HG03039 (cell line): ENCODE measurements at regions not wholly inside any gene's neighbourhood (a gene's known extent, or its start where the extent isn't known, plus 50 kb on each side); places are given as distances from the start of the nearest gene placed in this dataset.
A peak's percentile ranks its signal among the peaks of the same experiment; 100 is the strongest.

Experiments used
- ATAC-seq: cut with Tn5 transposase; IDR thresholded peaks from one replicate; pipeline ENCODE4 v1.9.1; 2021; ENCODE audit warnings: mild to moderate bottlenecking, moderate library complexity; ENCODE audit not compliant: unreplicated experiment

DNA sequence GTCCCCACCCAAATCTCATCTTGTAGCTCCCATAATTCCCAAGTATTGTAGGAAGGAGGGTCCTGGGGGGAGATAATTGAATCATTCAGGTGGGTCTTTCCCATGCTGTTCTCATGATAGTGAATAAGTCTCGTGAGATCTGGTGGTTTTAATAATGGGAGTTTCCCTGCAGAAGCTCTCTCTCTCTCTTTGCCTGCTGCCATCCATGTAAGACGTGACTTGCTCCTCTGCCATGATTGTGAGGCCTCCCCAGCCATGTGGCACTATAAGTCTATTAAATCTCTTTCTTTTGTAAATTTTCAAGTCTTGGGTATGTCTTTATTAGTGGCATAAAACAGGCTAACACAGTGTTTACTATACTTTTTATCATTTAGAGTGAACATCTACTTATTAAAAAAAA, 338.8 kb downstream of the ANKRD7 start:
- no peak for ATAC-seq

DNA sequence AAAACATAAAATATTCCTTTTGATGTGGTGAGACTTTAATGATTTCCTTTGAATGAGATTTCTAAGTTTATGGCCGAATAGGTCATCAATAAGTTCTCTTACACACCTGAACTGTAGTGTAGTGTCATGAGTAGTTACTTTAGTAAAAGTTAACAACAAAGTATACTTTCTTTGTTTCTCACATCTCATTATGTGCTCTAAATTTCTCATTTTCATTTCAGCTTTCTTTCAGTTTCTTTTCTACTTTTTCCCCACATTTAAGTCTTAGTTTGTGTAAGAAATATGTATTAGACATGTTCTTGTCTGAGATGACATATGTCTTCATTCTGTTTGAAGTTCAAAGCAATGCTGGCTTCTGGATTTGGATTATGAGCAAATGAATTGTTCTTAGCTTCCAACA, 348.1 kb downstream of the ANKRD7 start:
- no peak for ATAC-seq

DNA sequence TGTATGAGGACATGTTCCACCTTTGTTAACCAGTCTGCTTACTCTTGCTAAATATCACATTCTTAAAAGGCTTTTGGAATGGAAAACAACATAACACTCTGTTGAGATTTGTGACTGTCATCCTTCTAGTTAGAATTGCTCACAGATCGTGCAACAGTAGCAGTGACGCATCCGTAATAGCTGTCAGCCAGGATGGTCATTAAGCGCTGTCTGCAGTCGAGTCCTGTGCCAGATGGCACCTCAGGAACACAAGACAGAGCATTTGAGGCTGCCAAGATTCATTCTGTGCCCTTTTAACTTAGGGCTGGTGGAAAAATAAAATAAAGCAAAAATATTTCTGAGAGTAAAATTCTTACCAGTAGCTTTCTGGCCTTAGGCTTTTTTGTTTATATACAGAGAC, 348.6 kb downstream of the ANKRD7 start:
- ATAC-seq, result no peak

GRCh38 chr7:118575393-118575948, 351.0 kb downstream of the ANKRD7 start:
- no peak for ATAC-seq

DNA sequence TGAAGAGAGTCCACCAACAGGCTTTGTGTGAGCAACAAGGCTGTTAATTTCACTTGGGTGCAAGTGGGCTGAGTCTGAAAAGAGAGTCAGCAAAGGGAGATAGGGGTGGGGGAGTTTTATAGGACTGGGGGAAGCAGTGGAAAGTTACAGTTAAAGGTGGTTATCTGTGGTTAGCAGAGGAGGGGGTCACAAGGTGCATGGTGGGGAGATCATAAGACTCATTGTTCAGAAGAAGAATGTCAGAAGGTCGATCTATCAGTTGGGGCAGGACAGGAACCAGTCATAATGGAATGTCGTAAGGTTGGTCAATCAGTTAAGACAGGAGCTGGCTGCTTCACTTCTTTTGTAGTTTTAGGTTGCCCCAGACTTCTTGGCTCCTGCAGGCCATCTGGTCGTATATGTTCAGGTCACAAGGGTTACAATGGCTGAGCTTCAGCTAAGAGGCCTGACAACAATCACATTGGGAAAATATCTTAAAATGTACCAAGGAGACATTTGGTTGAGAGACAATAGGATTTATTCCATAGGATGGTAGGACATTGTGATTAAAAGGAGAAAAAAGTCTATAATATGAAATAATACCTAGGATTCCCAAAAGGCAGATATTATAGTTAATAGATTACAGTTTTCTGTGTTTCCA, 356.4 kb downstream of the ANKRD7 start:
- ATAC-seq, result no peak

DNA sequence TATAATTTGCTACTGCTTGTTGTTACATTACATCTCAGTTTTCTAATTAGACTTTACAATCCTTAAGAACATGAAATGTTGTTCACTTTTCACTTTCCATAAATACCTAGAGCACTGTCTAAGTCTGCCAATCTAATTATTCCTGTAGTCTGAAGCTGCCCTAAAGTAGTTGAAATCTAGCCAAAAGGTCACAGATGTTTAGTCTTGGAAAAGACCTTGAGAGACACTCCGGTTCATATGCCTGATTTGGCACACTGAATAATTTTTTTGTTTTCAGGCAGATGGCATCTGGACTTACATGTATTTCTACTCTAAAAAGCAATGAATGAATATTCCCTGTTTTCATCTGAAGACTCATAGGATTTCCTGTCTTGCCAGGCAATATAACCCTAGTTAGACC, 359.1 kb downstream of the ANKRD7 start:
- ATAC-seq, result no peak

- ATAC-seq, result no peak
Observed at GRCh38 chr7:118586248-118586647, 361.7 kb downstream of the ANKRD7 start.

GRCh38 chr7:118590107-118590506, 365.6 kb downstream of the ANKRD7 start:
- ATAC-seq, result no peak

- ATAC-seq, result no peak
Observed at GRCh38 chr7:118602090-118602489, 377.6 kb downstream of the ANKRD7 start.

- no peak for ATAC-seq
Observed at GRCh38 chr7:118606602-118607001, 382.1 kb downstream of the ANKRD7 start.

GRCh38 chr7:118609207-118609606, 384.7 kb downstream of the ANKRD7 start:
- no peak for ATAC-seq

- no peak for ATAC-seq
Observed at GRCh38 chr7:118615681-118616080, 391.2 kb downstream of the ANKRD7 start.

- ATAC-seq, result no peak
Observed at GRCh38 chr7:118621810-118622360, 397.4 kb downstream of the ANKRD7 start.

DNA sequence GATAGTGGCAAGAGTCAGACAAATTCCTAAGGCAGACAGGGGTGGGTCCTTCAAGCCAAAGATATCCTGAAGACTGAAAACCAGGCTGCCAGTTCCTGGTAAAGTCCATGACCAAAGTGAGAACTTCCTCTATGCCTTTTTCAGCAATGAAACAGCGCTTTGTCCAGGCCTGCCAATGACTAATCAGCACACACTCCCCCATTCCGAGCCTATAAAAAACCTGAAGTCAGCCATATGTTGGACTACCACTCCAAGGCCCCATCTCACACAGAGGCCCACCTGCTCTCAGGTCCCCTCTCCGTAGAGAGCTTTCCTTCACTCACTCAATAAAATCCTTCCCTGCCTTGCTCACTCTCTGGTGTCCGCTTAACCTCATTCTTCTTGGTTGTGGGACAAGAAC, 402.2 kb downstream of the ANKRD7 start:
- no peak for ATAC-seq

DNA sequence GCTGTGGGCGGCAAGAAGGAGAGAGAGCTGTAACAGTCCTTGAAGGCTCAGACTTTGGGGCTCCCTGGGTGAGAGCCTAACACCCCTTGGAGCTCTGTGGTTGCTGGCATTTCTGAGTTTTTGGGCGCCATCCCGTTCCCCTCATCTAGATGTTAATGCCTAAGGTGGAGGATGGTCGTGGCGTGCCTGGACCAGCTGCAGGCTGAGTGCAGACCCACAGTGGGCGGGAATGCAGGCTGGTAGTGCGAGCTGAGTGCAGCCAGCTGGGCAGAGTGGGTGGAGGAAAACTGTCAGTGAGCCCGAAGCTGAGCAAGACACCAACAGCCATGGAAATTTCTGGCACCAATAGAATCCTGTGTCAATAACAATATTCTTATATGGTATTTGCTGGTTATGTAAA, 403.0 kb downstream of the ANKRD7 start:
- ATAC-seq, result no peak

GRCh38 chr7:118629898-118630438, 405.5 kb downstream of the ANKRD7 start:
- no peak for ATAC-seq

GRCh38 chr7:118642396-118642795, 417.9 kb downstream of the ANKRD7 start:
- ATAC-seq, result no peak

DNA sequence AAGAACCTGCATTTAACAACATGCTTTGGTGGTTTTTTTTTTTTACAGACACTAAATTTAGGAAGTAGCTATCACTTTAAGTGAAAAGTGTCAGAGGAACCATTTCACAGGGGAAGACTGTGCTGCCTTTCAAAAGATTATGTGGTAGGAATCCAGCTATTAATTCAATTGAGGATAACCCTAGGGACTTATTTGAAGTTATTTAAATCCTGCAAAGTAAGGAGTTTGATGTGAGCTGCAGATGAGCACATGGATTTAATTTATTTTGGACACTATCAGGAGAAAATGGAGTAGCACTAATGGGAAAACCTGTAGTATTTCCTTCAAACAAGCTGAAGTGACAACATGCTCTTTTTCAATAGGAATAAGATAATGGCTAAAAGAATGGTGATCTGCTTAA, 419.8 kb downstream of the ANKRD7 start:
- no peak for ATAC-seq

- no peak for ATAC-seq
Observed at GRCh38 chr7:118648002-118648401, 423.5 kb downstream of the ANKRD7 start.

DNA sequence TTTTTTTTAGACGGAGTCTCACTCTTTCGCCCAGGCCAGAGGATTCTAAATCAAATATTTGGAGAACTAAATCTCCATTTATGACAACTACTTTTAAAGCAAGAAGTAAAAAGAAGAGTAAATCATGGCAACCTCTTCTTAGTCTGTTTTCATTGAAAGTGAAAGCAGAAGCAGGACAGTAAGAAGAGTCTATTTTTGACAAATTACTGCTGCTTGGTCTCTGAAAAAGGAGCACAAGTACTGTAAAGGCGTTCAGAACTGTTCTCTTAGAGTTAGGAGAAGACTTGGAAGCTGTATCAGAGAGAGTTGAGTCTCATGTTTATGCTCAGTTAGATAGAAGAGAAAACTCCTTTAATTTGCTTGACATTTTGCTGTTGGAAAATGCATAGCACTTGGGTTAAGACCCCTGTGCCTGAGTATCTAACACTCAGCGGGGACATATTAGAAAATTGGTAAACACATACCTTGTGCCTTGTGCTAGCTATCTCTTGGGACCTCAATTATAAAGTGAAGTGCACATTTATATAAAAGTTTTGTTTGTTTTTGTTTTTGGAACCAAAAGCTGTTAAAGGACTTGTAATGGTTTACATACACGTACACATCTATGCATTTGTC, 433.0 kb downstream of the ANKRD7 start:
- ATAC-seq, result peak; percentile 87

GRCh38 chr7:118662266-118662665, 437.8 kb downstream of the ANKRD7 start:
- ATAC-seq, result no peak

- ATAC-seq, result no peak
Observed at GRCh38 chr7:118664498-118664897, 440.0 kb downstream of the ANKRD7 start.
